HCT116 (cell line): ENCODE measurements at regions not wholly inside any gene's neighbourhood (a gene's known extent, or its start where the extent isn't known, plus 50 kb on each side); places are given as distances from the start of the nearest gene placed in this dataset.

Experiments
- ATF3 ChIP-seq: IDR thresholded peaks from 2 replicates; pipeline ENCODE4 v1.6.1; 2012
- YY1 ChIP-seq: IDR thresholded peaks from 2 replicates; pipeline ENCODE4 v1.6.1; 2011; ENCODE audit warnings: low read length, low read depth, moderate library complexity, mild to moderate bottlenecking; ENCODE audit not compliant: insufficient replicate concordance; ENCODE audit errors: extremely low read depth
- ZNF274 ChIP-seq: fragments of 200-500 bp; sonication (Bioruptor generic); IDR thresholded peaks from 2 replicates; pipeline ENCODE4 v1.6.1; 2014; ENCODE audit warnings: mild to moderate bottlenecking, low read depth, low read length, inconsistent platforms

GRCh38 chr2:239876948-239877289, 148.2 kb downstream of the NDUFA10 start:
- TF ChIP-seq ATF3 = no peak
- TF ChIP-seq YY1 = no peak
- TF ChIP-seq ZNF274 = no peak
